Astrocyte of the spinal cord (primary cell): ENCODE measurements at regions not wholly inside any gene's neighbourhood (a gene's known extent, or its start where the extent isn't known, plus 50 kb on each side); places are given as distances from the start of the nearest gene placed in this dataset.

Experiments used
- DNase-seq: peaks from one replicate; pipeline ENCODE4 v3.0.0; 2011; ENCODE audit warnings: low read depth, low spot score
- H3K4me3 ChIP-seq: 2 replicates; pipeline ENCODE4 v1.5.1; 2011; ENCODE audit warnings: low read depth, mild to moderate bottlenecking, low read length, moderate library complexity
- CTCF ChIP-seq: IDR thresholded peaks from 2 replicates; pipeline ENCODE4 v1.5.1; 2012; ENCODE audit warnings: low read depth, mild to moderate bottlenecking, low read length, inconsistent platforms
- in situ Hi-C: cut with HindIII; loops from 2 replicates; pipeline ENCODE4 v1.10.0; 2017; ENCODE audit warnings: low sequenced_read_pairs

GRCh38 chr14:97073622-97074021 is 276.4 kb downstream of the VRK1 start:
- no peak for DNase-seq
- H3K4me3 ChIP-seq: no peak overlapping the region
- no peak for TF ChIP-seq CTCF
- in situ Hi-C loops: no loop called here

GRCh38 chr14:97074456-97074855 is 277.3 kb downstream of the VRK1 start:
- no peak for TF ChIP-seq CTCF
- H3K4me3 ChIP-seq: no peak overlapping the region
- in situ Hi-C loops: no loop called here
- DNase-seq: no peak

- in situ Hi-C loops: no loop called here
- DNase-seq: no peak
- no peak overlapping the region for H3K4me3 ChIP-seq
- TF ChIP-seq CTCF: no peak
Measured at GRCh38 chr14:97074856-97075255, 277.7 kb downstream of the VRK1 start.

GRCh38 chr14:97077253-97077653 is 280.1 kb downstream of the VRK1 start:
- in situ Hi-C loops: no loop called here
- TF ChIP-seq CTCF: no peak
- DNase-seq: peak; percentile 94
- H3K4me3 ChIP-seq: no peak overlapping the region

- in situ Hi-C loops: no loop called here
- no peak for DNase-seq
- no peak overlapping the region for H3K4me3 ChIP-seq
- no peak for TF ChIP-seq CTCF
Measured at GRCh38 chr14:97077687-97078086, 280.5 kb downstream of the VRK1 start.

- no peak overlapping the region for H3K4me3 ChIP-seq
- TF ChIP-seq CTCF: no peak
- in situ Hi-C loops: no loop called here
- no peak for DNase-seq
Measured at GRCh38 chr14:97080991-97081390, 283.8 kb downstream of the VRK1 start.

- H3K4me3 ChIP-seq: no peak overlapping the region
- in situ Hi-C loops: no loop called here
- no peak for TF ChIP-seq CTCF
- DNase-seq: no peak
Measured at GRCh38 chr14:97095269-97095668, 298.1 kb downstream of the VRK1 start.
